Nephron progenitor cell (in vitro differentiated cells): ENCODE measurements at regions not wholly inside any gene's neighbourhood (a gene's known extent, or its start where the extent isn't known, plus 50 kb on each side); places are given as distances from the start of the nearest gene placed in this dataset.
"Not testable (repeated sequence)": the region's sequence is repeated elsewhere in the genome, so short reads cannot be mapped to it uniquely, and the experiment has no call there.

ENCODE experiments used
- DNase-seq: peaks from one replicate; pipeline ENCODE4 v3.0.0; 2021
- H3K27ac Mint-ChIP-seq: 2 replicates; pipeline ENCODE4 v1.8.0; 2021; ENCODE audit warnings: mild to moderate bottlenecking, moderate library complexity, mixed read lengths
- H3K27me3 Mint-ChIP-seq: 2 replicates; pipeline ENCODE4 v1.8.0; 2021; ENCODE audit warnings: mild to moderate bottlenecking, low read depth, mixed read lengths; ENCODE audit not compliant: poor library complexity
- H3K36me3 Mint-ChIP-seq: 2 replicates; pipeline ENCODE4 v1.8.0; 2021; ENCODE audit warnings: low read depth, mixed read lengths
- H3K4me1 Mint-ChIP-seq: 2 replicates; pipeline ENCODE4 v1.8.0; 2021; ENCODE audit warnings: mixed read lengths
- H3K4me3 Mint-ChIP-seq: 2 replicates; pipeline ENCODE4 v1.8.0; 2021; ENCODE audit warnings: mild to moderate bottlenecking, moderate library complexity, mixed read lengths
- H3K9me3 Mint-ChIP-seq: 2 replicates; pipeline ENCODE4 v1.8.0; 2021; ENCODE audit warnings: mild to moderate bottlenecking, moderate library complexity, mixed read lengths
- CTCF ChIP-seq: fragments of 200-600 bp; sonication (generic); IDR thresholded peaks from 2 replicates; pipeline ENCODE4 v1.5.0; 2021; ENCODE audit warnings: antibody characterized with exemption

GRCh38 chr6:98380589-98380988 lies 453.8 kb upstream of the POU3F2 start:
- H3K27ac Mint-ChIP-seq, result no peak overlapping the region
- H3K36me3 Mint-ChIP-seq, result no peaks in the 10 kb centered on the region
- no peak for TF ChIP-seq CTCF
- no peak for DNase-seq
- no peak overlapping the region for H3K4me3 Mint-ChIP-seq
- no peaks in the 10 kb centered on the region for H3K27me3 Mint-ChIP-seq
- H3K4me1 Mint-ChIP-seq, result peaks cover 11% of the 10 kb centered on the region
- peaks cover 16% of the 10 kb centered on the region for H3K9me3 Mint-ChIP-seq

DNA sequence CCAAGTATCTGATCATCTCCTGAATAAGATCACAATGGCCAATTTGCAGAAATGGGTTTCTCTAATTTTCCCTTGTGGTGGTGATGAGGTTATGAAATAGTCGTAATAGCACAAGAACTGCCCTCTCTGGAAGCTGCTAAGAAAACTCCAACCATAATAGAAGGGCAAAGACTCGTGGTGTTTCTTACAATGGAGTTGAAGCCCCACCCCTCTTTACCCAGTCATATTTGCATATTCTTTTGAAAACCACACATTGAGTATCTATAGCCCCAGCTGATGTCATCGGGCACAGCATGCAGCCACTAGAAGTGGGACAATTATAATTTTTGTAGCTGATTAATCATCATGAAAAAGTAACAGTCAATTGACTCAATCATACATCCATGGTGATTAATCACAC lies 452.1 kb upstream of the POU3F2 start:
- Mint-ChIP-seq H3K4me1 (peaks cover 11% of the 10 kb centered on the region), H3K27ac (no peak overlapping the region), H3K27me3 (no peaks in the 10 kb centered on the region), H3K9me3 (peaks cover 16% of the 10 kb centered on the region), H3K4me3 (no peak overlapping the region), H3K36me3 (no peaks in the 10 kb centered on the region)
- DNase-seq, result no peak
- no peak for TF ChIP-seq CTCF

DNA sequence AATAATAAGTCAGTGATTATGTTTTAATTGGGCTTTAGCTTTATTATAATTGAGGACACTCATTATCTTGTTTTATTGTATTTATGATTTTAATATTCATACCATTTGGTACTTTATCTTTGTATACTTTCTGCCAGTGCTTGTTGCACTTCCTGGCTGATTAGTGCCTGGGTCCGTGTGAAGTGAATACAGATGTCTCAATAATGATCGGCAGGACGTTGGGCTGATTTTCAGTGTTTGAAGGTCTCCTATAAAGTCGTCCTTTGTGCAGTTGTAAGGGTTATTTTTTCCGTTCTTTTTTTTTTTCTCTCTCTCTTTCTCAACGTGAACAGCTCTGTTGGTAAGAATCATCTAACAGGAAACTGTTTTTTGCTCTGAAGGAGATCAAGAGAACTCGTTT lies 450.0 kb upstream of the POU3F2 start:
- no peak overlapping the region for H3K27ac Mint-ChIP-seq
- no peak for TF ChIP-seq CTCF
- DNase-seq, result no peak
- no peaks in the 10 kb centered on the region for H3K36me3 Mint-ChIP-seq
- no peak overlapping the region for H3K4me3 Mint-ChIP-seq
- H3K9me3 Mint-ChIP-seq, result peaks cover 12% of the 10 kb centered on the region
- no peaks in the 10 kb centered on the region for H3K27me3 Mint-ChIP-seq
- peaks cover 11% of the 10 kb centered on the region for H3K4me1 Mint-ChIP-seq

DNA sequence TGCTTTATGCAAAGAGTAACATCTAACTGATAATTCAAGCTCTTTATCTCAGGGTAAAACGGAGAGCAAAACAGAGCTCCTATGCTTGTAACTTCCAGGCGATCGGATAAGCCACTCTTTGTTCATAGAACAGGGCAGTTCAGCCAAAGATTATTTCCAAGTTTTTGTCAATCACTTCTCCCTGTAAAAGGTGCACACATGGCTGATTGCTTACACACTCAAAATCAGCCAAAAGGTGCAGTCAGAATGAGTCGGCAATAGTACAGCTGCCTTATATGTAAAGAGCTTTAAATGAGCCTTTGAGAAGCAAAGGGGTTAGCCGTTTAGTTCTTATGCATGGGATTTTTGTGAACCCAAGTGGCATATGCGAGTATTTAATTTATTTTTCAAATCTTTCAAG lies 449.6 kb upstream of the POU3F2 start:
- Mint-ChIP-seq H3K36me3 (no peaks in the 10 kb centered on the region), H3K27me3 (no peaks in the 10 kb centered on the region), H3K4me3 (no peak overlapping the region), H3K4me1 (peaks cover 11% of the 10 kb centered on the region), H3K27ac (no peak overlapping the region), H3K9me3 (peaks cover 13% of the 10 kb centered on the region)
- DNase-seq, result no peak
- no peak for TF ChIP-seq CTCF

DNA sequence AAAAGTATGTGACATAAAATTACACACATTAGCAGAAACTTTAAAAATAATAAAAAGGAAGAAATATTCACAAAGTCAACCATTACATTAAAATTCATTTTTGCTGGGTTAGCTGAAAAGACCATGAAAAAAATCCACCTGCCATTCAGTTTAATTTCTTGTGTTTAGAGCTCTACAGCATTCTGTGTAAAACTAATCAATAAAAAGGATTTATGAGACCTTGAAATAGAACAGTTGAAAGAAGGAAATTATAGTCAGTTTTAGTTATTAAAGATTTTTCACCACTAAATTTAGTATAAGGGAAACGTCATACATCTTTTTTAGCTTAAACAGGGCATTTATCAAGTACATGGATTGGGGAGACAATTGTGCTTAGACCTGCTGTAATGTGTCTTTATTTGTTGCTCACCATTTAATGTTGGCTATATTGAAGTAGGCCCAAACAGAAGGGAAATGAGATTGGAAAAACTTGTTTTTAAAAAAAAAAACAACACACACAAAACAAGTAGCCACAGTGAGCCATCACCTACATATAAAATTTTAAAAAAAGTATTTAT lies 438.7 kb upstream of the POU3F2 start:
- no peak for TF ChIP-seq CTCF
- Mint-ChIP-seq H3K27ac (peak overlapping the region; percentile 29), H3K36me3 (no peaks in the 10 kb centered on the region), H3K4me1 (no peaks in the 10 kb centered on the region), H3K27me3 (no peaks in the 10 kb centered on the region), H3K4me3 (no peak overlapping the region), H3K9me3 (peaks cover 16% of the 10 kb centered on the region)
- no peak for DNase-seq

GRCh38 chr6:98416027-98416426 lies 418.3 kb upstream of the POU3F2 start:
- no peak overlapping the region for H3K27ac Mint-ChIP-seq
- H3K9me3 Mint-ChIP-seq, result peaks cover 41% of the 10 kb centered on the region
- no peak overlapping the region for H3K4me3 Mint-ChIP-seq
- H3K4me1 Mint-ChIP-seq, result peaks cover 6% of the 10 kb centered on the region
- no peak for DNase-seq
- H3K36me3 Mint-ChIP-seq, result peaks cover 8% of the 10 kb centered on the region
- no peak for TF ChIP-seq CTCF
- no peaks in the 10 kb centered on the region for H3K27me3 Mint-ChIP-seq

GRCh38 chr6:98416497-98417158 lies 417.7 kb upstream of the POU3F2 start:
- not testable (repeated sequence) for H3K36me3 Mint-ChIP-seq, DNase-seq

More at GRCh38 chr6:98416497-98417158, 417.7 kb upstream of the POU3F2 start:
- H3K4me1 Mint-ChIP-seq, H3K27ac Mint-ChIP-seq, H3K27me3 Mint-ChIP-seq, H3K4me3 Mint-ChIP-seq: not testable (repeated sequence)
- peaks cover 41% of the 10 kb centered on the region for H3K9me3 Mint-ChIP-seq
